ENCODE measurements at regions not wholly inside any gene's neighbourhood (a gene's known extent, or its start where the extent isn't known, plus 50 kb on each side); places are given as distances from the start of the nearest gene placed in this dataset.

GRCh38 chr15:93894438-93895036, 336.8 kb upstream of the MCTP2 start:
- in situ Hi-C loops (cut with HindIII; ENCODE audit: low pct_ligation_motif_present, low sequenced_read_pairs), result no loop called here
- no peaks in the 10 kb centered on the region for H3K27me3 ChIP-seq (replicated peaks)
- H3K4me3 ChIP-seq (ENCODE audit: low read depth, low read length), result no peak overlapping the region
- DNase-seq, result no peak
- no peaks in the 10 kb centered on the region for H3K36me3 ChIP-seq (replicated peaks)
- TF ChIP-seq, protein P1, sequence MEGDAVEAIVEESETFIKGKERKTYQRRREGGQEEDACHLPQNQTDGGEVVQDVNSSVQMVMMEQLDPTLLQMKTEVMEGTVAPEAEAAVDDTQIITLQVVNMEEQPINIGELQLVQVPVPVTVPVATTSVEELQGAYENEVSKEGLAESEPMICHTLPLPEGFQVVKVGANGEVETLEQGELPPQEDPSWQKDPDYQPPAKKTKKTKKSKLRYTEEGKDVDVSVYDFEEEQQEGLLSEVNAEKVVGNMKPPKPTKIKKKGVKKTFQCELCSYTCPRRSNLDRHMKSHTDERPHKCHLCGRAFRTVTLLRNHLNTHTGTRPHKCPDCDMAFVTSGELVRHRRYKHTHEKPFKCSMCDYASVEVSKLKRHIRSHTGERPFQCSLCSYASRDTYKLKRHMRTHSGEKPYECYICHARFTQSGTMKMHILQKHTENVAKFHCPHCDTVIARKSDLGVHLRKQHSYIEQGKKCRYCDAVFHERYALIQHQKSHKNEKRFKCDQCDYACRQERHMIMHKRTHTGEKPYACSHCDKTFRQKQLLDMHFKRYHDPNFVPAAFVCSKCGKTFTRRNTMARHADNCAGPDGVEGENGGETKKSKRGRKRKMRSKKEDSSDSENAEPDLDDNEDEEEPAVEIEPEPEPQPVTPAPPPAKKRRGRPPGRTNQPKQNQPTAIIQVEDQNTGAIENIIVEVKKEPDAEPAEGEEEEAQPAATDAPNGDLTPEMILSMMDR (IDR thresholded peaks at IDR 0.05; ENCODE audit: low read depth, low read length, missing control alignments), result no peak
- no peak overlapping the region for H3K27ac ChIP-seq

GRCh38 chr15:93887151-93887550, 344.2 kb upstream of the MCTP2 start:
- TF ChIP-seq, protein P1 (IDR thresholded peaks at IDR 0.05; ENCODE audit: low read depth, low read length, missing control alignments), result no peak
- H3K36me3 ChIP-seq (replicated peaks), result no peaks in the 10 kb centered on the region
- H3K4me3 ChIP-seq (ENCODE audit: low read depth, low read length), result no peak overlapping the region
- in situ Hi-C loops (cut with HindIII; ENCODE audit: low pct_ligation_motif_present, low sequenced_read_pairs), result no loop called here
- no peaks in the 10 kb centered on the region for H3K27me3 ChIP-seq (replicated peaks)
- no peak for DNase-seq
- H3K27ac ChIP-seq, result no peak overlapping the region

DNA sequence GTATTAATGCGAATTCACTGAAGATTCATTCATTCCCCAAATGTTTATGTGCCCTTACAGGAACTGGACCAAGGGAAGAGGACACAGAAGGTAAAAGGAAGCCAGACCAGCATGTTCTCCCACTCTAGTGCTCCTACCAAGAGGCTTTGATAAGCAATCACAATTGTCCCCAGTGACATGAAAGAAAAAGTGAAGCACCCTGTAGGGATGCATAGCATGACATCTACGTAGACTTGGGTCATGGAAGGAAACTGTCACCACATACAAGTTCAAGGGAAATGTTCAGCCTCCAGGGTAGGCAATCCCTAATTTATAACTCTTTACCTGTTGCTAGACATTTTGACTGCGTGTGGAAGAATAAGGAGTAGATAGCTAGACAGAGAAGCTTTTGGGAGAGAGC, 348.6 kb upstream of the MCTP2 start:
- H3K36me3 ChIP-seq (replicated peaks), result no peaks in the 10 kb centered on the region
- no peaks in the 10 kb centered on the region for H3K27me3 ChIP-seq (replicated peaks)
- TF ChIP-seq, protein P1 (IDR thresholded peaks at IDR 0.05; ENCODE audit: low read depth, low read length, missing control alignments), result no peak
- H3K27ac ChIP-seq, result no peak overlapping the region
- in situ Hi-C loops (cut with HindIII; ENCODE audit: low pct_ligation_motif_present, low sequenced_read_pairs), result no loop called here
- DNase-seq, result no peak
- H3K4me3 ChIP-seq (ENCODE audit: low read depth, low read length), result no peak overlapping the region

- DNase-seq, result no peak
- H3K27ac ChIP-seq, result no peak overlapping the region
- no peaks in the 10 kb centered on the region for H3K36me3 ChIP-seq (replicated peaks)
- in situ Hi-C loops (cut with HindIII; ENCODE audit: low pct_ligation_motif_present, low sequenced_read_pairs), result no loop called here
- TF ChIP-seq, protein P1 (IDR thresholded peaks at IDR 0.05; ENCODE audit: low read depth, low read length, missing control alignments), result no peak
- H3K4me3 ChIP-seq (ENCODE audit: low read depth, low read length), result no peak overlapping the region
- no peaks in the 10 kb centered on the region for H3K27me3 ChIP-seq (replicated peaks)
These were observed 349.2 kb upstream of the MCTP2 start for GRCh38 chr15:93882141-93882540.

DNA sequence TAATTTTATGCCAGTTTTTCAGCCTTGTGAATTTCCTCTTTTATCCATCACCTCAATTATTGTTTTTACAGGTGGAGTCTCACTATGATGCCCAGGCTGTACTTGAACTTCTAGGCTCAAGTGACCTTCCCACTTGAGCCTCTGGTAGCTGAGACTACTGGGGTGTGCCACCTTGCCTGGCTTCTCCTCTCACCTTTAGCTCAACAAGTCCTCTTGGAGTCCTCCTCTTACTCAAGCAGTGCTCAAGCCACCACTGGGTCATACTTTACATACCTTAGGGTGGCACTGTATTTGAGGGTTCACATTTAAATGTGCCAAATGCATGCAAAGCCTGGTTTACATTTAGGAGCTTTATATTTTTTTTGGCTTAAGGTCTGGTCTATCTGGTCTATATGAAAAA, 350.1 kb upstream of the MCTP2 start:
- Histone ChIP-seq H3K36me3 (replicated peaks) (no peaks in the 10 kb centered on the region), H3K4me3 (ENCODE audit: low read depth, low read length) (no peak overlapping the region), H3K27me3 (replicated peaks) (no peaks in the 10 kb centered on the region), H3K27ac (no peak overlapping the region)
- no peak for DNase-seq
- TF ChIP-seq, protein P1 (IDR thresholded peaks at IDR 0.05; ENCODE audit: low read depth, low read length, missing control alignments), result no peak
- in situ Hi-C loops (cut with HindIII; ENCODE audit: low pct_ligation_motif_present, low sequenced_read_pairs), result no loop called here

DNA sequence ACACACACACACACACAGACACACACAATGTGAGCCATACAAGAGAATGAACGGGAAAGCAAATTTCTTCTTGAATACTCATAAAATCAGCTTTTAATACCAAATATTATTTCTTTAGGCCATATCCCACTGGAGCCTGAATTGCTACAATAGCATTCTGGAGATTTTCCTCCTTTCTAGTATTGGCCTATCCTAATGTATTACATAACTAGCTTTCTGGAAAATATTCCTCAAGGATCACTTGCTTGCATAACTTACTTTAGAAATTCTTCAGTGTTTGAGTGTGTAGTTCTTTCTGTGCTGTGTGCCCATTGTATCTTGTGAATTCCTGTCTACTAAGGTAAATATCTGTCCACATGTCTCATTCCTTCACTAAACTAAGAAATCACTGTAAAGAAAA, 351.0 kb upstream of the MCTP2 start:
- Histone ChIP-seq H3K27ac (no peak overlapping the region), H3K36me3 (replicated peaks) (no peaks in the 10 kb centered on the region), H3K4me3 (ENCODE audit: low read depth, low read length) (no peak overlapping the region), H3K27me3 (replicated peaks) (no peaks in the 10 kb centered on the region)
- in situ Hi-C loops (cut with HindIII; ENCODE audit: low pct_ligation_motif_present, low sequenced_read_pairs), result no loop called here
- TF ChIP-seq, protein P1 (IDR thresholded peaks at IDR 0.05; ENCODE audit: low read depth, low read length, missing control alignments), result no peak
- no peak for DNase-seq

Measured in brain microvascular endothelial cell (primary cell).